Renal cortex interstitium (tissue), 11 donors: ENCODE measurements at regions not wholly inside any gene's neighbourhood (a gene's known extent, or its start where the extent isn't known, plus 50 kb on each side); places are given as distances from the start of the nearest gene placed in this dataset.
A peak's percentile ranks its signal among the peaks of the same experiment; 100 is the strongest.
"Not testable (repeated sequence)": the region's sequence is repeated elsewhere in the genome, so short reads cannot be mapped to it uniquely, and the experiment has no call there.

Experiments
- DNase-seq, 11 donors: peaks; one replicate each; pipeline ENCODE4 v3.0.0-alpha.2; 2013; ENCODE audit warnings: low read depth in 9 of 11, low spot score in 4 of 11; ENCODE audit errors: extremely low read depth in 1 of 11

DNA sequence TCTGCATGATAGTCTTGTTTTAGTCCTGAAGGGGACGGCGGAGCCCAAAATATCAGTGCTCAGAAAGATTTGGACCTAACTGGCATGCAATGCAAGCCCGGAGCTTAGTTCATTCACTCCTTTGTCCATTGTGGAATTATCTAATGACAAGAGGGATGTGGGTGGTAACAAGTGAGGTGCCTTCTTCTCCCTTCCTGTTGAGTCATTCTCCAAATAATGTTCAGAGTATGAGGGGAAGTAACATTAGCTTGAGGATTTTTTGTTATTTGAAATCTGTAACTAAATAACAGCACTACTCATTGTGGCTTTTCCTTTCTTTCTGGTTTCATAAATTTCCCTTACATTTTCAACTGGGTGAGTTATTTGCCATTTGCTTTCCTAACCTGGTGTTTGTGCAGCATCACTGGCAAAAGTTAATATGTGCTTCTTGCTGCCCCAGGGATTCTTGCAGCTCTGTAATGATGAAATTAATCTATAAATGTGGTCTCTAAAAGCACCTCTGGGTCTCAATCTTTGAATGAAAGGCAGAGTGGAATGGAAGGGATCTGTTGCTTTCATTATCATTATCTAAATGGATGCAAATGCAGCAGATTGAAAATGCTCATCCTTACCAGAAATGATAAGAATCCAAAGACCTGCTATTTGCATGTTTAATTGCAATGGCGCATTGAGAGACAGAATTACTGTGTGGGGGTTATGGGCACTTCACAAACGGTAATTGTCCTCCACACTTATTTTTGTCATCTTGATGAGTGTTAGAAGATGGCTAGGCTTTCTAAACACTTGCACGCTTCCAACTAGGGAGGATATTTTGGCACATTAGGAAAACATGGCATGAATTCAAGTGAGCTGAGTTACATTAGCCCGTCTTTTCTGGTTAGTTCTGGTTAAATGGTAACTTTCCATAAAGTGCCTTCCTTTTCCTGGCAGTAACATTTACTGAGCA lies 89.9 kb upstream of the MITF start:
- no peak for DNase-seq

DNA sequence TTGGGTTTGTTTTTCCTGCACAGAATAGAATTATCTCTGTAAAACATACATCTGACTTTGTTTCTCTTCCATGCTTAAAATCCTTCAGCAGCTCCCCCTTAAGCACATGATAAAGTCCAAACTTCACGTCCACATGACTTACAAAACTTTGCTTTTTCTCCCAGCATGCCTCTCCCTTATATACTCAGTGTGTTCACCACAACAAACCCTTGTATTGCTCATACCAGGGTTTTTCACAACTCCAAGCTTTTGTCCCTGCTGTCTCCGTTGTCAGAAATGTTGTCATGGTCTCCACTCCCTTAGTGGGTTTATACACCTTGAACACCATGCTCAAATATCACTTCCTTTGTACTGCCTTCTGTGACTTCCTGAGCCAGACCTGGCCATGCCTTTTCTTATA lies 91.1 kb upstream of the MITF start:
- no peak for DNase-seq

DNA sequence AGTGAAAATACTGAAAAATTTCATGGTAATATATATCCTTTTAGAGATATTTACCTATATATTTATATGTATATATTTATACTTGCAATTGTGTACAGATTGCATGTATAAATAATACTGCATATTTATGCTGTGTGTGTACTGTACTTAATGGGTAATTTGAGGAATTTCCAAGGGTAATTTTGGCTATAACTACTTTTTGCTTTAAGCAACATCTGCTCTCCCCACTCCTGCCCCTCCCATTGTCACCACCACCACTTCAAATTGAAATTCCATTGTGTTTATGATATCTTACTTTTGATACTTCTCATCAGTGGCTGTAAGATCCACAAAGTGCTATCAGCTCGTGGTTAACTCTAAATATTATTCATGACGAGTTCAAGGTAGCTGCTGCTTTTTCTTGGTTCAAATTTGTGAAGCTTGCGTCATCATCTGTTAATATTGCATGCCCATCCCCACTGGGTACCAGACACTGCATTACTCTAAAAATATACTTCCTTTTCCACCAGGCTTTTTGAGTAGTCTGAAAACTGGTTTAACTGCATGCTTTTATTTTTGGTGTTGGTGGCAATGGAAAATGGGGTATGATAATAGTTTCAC lies 91.7 kb upstream of the MITF start:
- no peak for DNase-seq

DNA sequence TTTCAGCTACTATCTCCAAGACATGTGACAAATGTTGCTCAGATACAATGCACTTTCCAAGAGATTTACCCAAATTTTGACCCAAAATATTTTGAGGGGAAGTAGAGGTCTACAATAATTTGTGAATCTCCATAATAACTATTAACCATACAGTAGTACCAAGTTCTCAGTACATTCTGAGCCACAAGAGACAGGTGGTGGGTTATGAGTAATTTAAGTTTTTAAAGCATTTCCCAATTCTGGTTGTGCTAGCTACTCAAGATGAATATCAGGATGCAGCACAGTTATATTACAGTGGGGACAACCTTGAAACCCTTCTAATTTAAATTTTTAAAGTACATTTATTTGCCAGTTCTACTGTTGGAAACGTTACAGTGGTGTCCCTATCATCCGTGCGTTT lies 92.2 kb upstream of the MITF start:
- DNase-seq, result no peak

DNA sequence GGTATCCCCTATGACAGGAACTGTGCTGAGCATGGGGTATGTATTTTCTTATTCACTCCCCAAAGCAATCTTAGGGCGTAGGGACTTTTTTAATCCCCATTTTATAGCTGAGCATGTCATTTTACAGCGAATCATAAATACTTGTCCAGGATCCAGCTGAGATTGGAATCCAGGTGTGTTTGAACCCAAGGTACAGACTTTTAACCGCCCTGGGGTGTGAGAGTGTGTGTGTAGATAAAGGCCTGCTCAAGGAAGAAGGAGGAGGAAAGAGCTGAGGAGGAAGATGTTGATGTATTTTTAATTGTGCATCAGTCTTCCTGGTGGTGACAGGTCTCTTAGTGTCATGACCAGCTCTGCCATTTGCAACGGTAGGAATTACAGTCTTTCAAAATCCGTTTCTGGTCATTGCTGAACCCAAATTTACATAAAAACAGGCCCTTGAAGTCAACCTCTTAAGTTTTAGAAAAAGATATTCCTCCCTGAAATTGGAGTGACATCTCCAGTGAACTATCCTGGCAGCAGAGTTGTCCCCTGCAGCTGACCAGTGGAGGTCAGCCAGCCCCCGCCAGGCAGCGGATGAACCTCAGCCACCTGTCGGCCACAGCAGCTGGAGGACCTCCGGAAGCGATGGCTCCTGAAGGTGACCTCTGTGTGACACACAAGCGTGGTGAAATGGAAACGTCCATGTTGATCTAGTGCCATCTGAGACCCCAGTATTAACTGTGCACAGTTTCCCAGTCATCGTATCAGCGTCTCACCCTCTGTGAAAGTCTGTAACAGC lies 92.8 kb upstream of the MITF start:
- DNase-seq, result no peak

DNA sequence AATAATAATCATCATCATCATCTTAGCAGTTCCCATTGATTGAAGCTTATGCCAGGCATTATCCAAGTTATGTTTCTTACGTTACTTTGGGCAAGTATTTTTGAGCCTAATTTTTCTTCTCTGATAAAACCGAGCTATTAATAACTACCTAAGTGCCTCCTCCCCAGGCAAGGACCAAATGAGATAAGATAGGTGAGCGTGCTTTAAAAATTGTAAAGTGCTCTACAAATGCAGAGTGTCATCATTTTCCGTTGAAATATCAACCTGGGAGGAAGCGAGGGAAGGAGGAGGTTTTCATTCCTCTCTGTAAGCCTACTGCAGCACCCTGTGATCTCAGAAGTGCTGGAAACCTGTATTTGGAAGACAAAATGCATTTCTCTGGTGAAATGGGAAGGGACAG lies 96.7 kb upstream of the MITF start:
- no peak for DNase-seq

DNA sequence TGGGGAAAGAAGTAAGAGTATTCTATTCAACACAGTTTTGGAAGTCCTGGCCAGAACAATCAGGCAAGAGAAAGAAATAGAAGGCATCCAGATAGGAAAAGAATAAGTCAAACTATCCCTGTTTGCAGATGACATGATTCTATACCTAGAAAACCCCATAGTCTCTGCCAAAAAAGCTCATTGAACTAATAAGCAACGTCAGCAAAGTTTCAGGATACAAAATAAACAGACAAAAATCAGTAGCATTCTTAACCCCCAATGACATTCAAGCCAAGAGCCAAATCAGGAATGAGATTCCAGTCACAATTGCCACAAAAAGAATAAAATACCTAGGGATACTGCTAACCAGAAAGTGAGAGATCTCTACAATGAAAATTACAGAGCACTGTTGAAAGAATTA lies 99.4 kb upstream of the MITF start:
- DNase-seq, result no peak

DNA sequence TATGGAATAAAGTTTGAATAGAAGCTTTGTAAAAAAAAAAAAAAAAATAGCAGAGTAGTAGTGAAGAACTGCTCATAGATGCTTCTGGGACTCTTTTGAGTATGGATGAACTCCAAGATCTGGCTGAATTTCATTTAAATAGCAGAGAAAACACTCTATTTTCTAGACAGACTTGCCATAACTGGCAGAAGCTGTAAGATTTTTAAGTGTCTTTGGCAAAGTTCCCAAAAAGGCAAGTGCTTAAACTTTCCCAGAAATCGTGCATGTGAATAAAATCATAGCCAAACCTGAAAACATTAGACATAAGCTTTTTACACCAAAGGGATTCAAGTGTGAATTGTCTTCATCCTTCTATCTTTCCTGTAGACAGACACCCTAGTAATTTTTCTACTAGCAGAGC lies 110.3 kb upstream of the MITF start:
- peak in 4 of 11 donors; percentile 4 to 5 (median 4) for DNase-seq

DNA sequence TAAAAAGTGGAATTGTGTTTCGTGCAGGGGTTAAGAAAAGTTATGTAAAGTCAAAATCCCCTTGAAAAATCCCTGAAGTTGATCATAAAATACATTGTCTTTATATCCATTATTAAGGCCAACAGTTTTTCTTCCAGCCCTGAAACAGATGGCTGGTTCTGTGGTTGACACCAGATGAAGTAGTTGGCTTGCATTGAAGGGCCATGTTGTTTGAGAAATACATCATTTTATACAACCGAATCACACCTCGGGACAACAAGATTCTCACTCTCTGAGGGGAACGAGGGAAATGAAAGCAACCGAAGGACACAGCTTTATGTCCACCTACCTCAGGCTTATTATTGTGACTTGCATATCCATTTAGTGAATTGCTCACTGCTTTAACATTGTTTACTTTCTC lies 126.0 kb upstream of the MITF start:
- DNase-seq, result no peak

DNA sequence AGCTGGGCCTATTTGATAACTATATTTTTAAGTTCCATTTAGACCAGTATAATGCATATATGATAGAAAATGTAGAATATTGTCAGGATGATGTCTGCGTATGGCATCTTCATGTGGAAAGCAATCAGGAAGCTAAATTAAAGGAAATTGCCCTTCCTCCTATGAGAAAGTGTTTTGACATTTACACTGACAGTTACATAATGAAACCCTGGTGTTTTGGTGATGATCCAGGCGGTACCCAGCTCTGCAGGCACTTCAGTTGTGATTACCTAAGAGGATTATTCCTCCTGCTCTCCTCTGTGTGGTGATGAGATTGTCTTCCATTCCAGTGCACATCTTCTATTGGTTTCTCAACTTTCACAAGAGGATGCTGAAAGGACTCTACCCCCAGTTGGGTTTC lies 126.5 kb upstream of the MITF start:
- no peak for DNase-seq

DNA sequence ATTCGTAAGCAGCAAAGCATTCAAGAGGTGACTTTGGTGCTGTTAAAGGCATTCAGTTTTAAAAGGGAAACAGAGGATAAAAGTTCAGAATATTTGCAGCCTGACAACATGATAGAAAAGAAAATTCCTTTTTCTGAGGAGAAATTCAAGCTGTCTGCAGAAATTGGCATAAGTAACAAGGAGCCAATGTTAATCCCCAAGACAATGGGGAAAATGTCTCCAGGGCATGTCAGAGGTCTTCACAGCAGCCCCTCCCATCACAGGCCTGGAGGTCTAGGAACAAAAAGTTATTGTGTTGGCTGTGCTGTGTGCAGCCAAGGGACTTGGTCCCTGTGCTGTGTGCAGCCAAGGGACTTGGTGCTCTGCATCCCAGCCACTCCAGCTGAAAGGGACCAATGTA lies 129.7 kb upstream of the MITF start:
- not testable (repeated sequence) for DNase-seq

DNA sequence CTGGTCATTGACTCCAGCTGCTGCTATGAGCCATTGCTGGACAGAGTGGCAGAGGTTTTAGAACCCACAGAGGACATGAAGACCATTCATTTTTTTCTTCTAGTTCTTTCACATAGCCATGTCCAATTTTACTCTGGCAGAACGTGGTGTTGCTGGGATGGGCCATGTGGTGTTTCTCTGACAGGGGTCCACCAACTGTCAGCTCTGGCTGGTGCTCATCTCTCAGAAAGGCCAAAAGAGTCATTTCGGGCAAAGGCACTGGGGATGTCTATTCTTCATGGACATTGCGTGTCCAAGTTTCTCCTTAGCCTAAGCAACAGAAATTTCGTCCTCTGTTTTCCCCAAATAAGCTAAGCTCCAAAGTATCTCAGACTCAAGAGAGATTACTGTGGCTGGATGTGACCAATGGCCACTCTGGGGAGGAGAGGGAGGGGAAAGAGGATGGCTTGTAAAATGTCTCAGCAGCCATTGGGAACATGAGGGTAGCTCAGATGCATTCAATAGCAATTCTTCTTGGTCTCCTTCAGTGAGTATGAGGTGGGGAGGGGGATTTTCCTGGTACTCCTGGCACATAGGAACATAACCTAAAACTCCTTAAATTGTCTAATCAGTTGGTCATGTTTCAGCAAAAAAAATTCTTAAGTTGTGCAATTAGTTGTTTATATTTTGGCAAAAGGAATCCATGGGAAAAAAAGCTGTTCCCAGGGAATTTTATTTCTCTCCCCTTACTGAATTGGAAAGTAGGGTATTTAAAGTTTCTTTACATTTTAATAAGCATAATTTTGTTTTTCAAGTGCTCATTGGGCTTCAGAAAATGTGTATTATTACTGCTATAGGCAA lies 131.6 kb upstream of the MITF start:
- no peak for DNase-seq

DNA sequence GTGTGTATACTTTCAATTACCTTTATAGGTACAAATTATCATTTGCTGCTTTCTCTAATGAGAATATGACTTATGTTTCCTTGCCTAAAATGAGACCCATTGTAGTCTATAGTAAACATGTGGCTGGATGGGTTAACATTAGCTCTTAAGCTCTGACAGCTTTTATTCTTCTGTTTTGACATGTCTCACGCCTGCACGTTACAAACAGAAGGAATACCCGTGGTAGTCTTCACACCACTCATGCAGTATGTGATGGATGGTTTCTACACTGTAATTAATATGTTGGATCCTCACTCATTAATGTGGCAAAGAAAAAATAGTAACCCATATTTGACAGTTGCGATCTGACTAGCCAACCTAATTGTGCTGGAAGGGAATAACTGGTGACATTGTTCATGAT lies 133.4 kb upstream of the MITF start:
- no peak for DNase-seq

DNA sequence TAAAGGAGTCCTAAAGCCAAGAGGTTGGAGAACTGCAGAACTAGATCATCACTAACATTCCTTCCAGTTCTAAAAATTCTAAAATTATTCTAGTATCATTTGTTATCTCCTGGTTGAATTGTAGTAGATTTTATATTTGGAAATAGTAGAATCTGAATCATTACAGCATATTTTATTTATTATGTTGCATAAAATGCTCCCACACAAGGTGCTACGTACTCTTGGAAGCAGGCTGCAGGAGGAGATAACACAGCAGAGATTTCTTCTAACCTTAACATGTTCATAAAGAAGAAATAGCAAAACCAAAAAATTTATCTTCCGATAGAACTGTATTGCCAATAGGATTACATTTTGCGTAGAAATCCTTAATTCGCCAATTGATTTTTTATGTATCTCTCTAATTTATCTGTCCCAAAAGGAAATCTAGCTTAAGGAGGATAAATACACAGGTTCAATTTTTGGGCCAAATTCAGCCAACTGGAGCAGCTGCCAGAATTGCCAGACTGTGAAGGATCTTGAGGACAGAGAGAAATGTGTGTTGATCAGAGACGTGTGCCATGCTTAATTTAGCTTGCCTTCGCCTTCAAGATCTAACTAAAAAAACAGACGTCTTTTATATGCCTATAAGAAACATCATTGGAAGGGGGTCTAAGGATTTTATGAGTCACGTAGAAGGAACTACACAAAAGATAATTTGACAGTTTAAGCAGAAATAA lies 134.4 kb upstream of the MITF start:
- no peak for DNase-seq

DNA sequence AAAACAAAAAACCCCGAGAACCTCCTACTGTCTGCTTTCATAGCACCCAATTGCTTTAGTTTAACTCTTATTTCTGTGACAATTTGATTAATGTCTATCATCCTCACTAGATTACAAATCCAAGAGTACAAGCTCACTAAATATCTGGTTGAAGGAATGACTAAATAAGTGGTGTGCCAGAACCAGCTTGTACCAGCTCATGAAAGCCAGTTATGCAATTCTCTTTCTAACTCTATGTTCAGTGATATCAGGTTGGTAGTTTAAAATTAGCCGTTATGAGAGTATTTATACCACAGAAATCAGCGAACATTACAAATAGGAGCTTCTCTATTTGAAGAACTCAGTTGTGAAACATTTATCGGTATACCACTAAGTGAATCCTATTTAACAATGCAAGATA lies 137.2 kb upstream of the MITF start:
- no peak for DNase-seq

DNA sequence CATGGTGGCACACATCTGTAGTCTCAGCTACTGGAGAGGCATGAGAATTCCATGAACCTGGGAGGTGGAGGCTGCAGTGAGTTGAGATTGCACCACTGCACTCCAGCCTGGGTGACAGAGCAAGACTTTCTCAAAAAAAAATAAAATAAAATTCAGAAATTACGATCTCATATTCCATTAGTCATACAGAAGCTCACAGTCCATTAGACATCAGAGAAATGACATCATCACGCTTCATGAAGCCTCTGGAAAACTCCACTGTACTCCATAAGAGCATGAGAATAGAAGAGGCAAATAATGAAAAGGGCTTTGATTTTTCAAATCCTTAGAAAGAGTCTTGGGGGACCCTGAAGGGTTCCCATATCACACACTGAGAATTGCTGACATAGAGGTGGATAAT lies 145.0 kb upstream of the MITF start:
- DNase-seq, result no peak

DNA sequence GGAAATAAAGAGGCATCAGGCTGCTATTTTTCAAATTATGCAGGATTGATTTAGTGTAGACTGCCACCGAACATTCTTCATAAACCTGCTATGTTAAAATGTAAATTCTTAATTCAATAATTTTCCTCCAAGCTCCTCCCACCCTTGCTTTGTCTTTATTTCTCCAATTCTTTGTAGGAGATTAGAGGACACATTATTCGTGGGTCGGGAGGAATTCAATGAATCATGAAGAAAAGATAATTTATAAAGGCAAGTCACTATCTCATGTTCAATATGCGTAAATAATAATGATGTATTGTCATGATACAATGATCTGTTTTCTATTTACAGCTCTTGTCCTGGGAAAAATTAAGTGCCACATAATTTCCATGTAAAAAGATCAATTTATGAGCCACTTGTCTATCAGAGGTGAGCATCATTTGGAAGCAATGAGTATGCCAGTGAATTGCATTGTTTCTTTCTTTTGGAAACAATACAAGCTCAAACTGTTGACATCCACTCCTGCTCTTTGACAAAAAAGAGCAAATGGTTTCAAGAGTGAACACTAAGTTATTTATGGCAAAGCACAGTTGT lies 148.0 kb upstream of the MITF start:
- no peak for DNase-seq

DNA sequence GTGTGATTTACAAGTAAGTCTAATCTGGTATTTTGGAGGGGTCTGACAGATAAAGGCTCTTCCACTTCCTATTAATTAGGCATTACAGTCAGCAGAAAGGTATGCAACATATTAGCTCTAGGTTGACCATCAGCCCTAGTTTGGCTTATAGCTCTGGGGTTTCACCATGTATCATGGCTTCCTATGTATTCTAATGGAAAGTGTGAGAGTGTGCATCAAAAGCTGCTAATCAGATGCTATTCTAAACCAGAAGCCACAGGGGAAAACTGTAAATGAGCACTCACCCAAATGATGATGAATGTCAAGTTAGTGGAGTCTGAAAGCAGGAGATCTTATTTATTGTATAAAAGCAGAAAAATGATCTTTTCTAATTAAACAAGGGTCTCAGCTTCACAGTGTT lies 149.2 kb upstream of the MITF start:
- no peak for DNase-seq
